Tibial nerve (tissue), 4 donors: ENCODE measurements at regions not wholly inside any gene's neighbourhood (a gene's known extent, or its start where the extent isn't known, plus 50 kb on each side); places are given as distances from the start of the nearest gene placed in this dataset.
"Not testable (repeated sequence)": the region's sequence is repeated elsewhere in the genome, so short reads cannot be mapped to it uniquely, and the experiment has no call there.

Experiments used
- DNase-seq, 2 donors: peaks; one replicate each; pipeline ENCODE4 v3.0.0-alpha.2; 2019; ENCODE audit warnings: low spot score in 2 of 2
- H3K27ac ChIP-seq, 4 donors: fragments of 200-600 bp; sonication (generic) in 3 of 4; one replicate each; pipeline ENCODE4 v1.5.1; 2017 to 2019; ENCODE audit warnings: mild to moderate bottlenecking in 1 of 4
- H3K27me3 ChIP-seq, 2 donors: fragments of 200-600 bp; sonication (generic) in 1 of 2; one replicate each; pipeline versions ENCODE4 v1.5.1 to v1.6.0; 2017 to 2019
- H3K36me3 ChIP-seq, 3 donors: fragments of 200-600 bp; sonication (generic); one replicate each; pipeline ENCODE4 v1.5.1; 2018 to 2019
- H3K4me1 ChIP-seq, 4 donors: fragments of 200-600 bp; sonication (generic) in 3 of 4; one replicate each; pipeline ENCODE4 v1.5.1; 2017 to 2019
- H3K4me3 ChIP-seq, 4 donors: fragments of 200-600 bp; sonication (generic) in 3 of 4; one replicate each; pipeline ENCODE4 v1.5.1; 2017 to 2019; ENCODE audit warnings: mild to moderate bottlenecking in 1 of 4, moderate library complexity in 1 of 4
- H3K9me3 ChIP-seq, 4 donors: fragments of 200-600 bp; sonication (generic) in 3 of 4; one replicate each; pipeline ENCODE4 v1.5.1; 2017 to 2019
- CTCF ChIP-seq, 5 experiments: fragments of 200-600 bp in 3 of 5; fragments of 450-650 bp in 2 of 5; sonication (generic) in 3 of 5; IDR thresholded peaks; one replicate each; pipeline ENCODE4 v1.5.1; 2016 to 2019; ENCODE audit warnings: antibody characterized with exemption in 5 of 5, mild to moderate bottlenecking in 3 of 5, moderate library complexity in 2 of 5
- EP300 ChIP-seq, 2 donors: sonication (generic); formaldehyde crosslinking; IDR thresholded peaks; one replicate each; pipeline ENCODE4 v1.6.1; 2017; ENCODE audit warnings: antibody characterized with exemption in 2 of 2, mild to moderate bottlenecking in 1 of 2
- POLR2A ChIP-seq, 2 donors: fragments of 450-650 bp; IDR thresholded peaks; one replicate each; pipeline ENCODE4 v1.6.1; 2017; ENCODE audit warnings: antibody characterized with exemption in 2 of 2, mild to moderate bottlenecking in 2 of 2, moderate library complexity in 2 of 2
- WGBS, 2 donors: methylation state at CpG; one replicate each; pipeline ENCODE4 v1.1.5; 2018; 5-methylcytosine and 5-hydroxymethylcytosine counted together

- DNase-seq, result no peak
- peaks cover 0 to 4% (median 0%) of the 10 kb centered on the region in 4 donors for H3K9me3 ChIP-seq
- WGBS, 2 donors, result 65 to 66% methylated on average over 3 of the region's 3 CpGs
- no peaks in the 10 kb centered on the region for H3K4me1 ChIP-seq
- no peak overlapping the region for H3K4me3 ChIP-seq
- H3K27me3 ChIP-seq, result no peaks in the 10 kb centered on the region
- H3K27ac ChIP-seq, result no peak overlapping the region
- no peak for TF ChIP-seq EP300 (IDR thresholded peaks at IDR 0.05)
- no peak for TF ChIP-seq POLR2A (IDR thresholded peaks at IDR 0.05)
- no peak for TF ChIP-seq CTCF (IDR thresholded peaks at IDR 0.05)
- no peaks in the 10 kb centered on the region for H3K36me3 ChIP-seq
Observed at GRCh38 chr5:45779874-45780671, 83.9 kb upstream of the HCN1 start.

- 21 to 24% methylated on average over 1 of the region's 1 CpG for WGBS, 2 donors
- Histone ChIP-seq H3K4me3 (no peak overlapping the region), H3K4me1 (no peaks in the 10 kb centered on the region), H3K36me3 (no peaks in the 10 kb centered on the region), H3K27ac (no peak overlapping the region), H3K9me3 (no peaks in the 10 kb centered on the region), H3K27me3 (no peaks in the 10 kb centered on the region)
- TF ChIP-seq POLR2A (IDR thresholded peaks at IDR 0.05) (no peak), CTCF (IDR thresholded peaks at IDR 0.05) (peak; percentile 27 to 54 (median 39))
- DNase-seq, result no peak
Observed at GRCh38 chr5:45774528-45774927, 78.3 kb upstream of the HCN1 start.

GRCh38 chr5:45772402-45772801 is 76.2 kb upstream of the HCN1 start:
- H3K36me3 ChIP-seq, result no peaks in the 10 kb centered on the region
- TF ChIP-seq EP300 (IDR thresholded peaks at IDR 0.05) (no peak), POLR2A (IDR thresholded peaks at IDR 0.05) (no peak), CTCF (IDR thresholded peaks at IDR 0.05) (no peak)
- no peak for DNase-seq
- H3K4me3 ChIP-seq, result no peak overlapping the region
- 92 to 93% methylated on average over 3 of the region's 3 CpGs for WGBS, 2 donors
- no peaks in the 10 kb centered on the region for H3K4me1 ChIP-seq
- H3K9me3 ChIP-seq, result no peaks in the 10 kb centered on the region
- H3K27ac ChIP-seq, result no peak overlapping the region
- no peaks in the 10 kb centered on the region for H3K27me3 ChIP-seq

GRCh38 chr5:45765561-45765960 is 69.4 kb upstream of the HCN1 start:
- no peaks in the 10 kb centered on the region for H3K4me1 ChIP-seq
- 68 to 83% methylated on average over 3 of the region's 3 CpGs for WGBS, 2 donors
- H3K27me3 ChIP-seq, result no peaks in the 10 kb centered on the region
- H3K27ac ChIP-seq, result peak overlapping the region in 1 of 4 donors; percentile 53
- H3K9me3 ChIP-seq, result peaks cover 0 to 11% (median 0%) of the 10 kb centered on the region in 4 donors
- no peak overlapping the region for H3K4me3 ChIP-seq
- TF ChIP-seq EP300 (IDR thresholded peaks at IDR 0.05), result no peak
- no peak for TF ChIP-seq POLR2A (IDR thresholded peaks at IDR 0.05)
- no peak for TF ChIP-seq CTCF (IDR thresholded peaks at IDR 0.05)
- DNase-seq, result no peak
- no peaks in the 10 kb centered on the region for H3K36me3 ChIP-seq

- H3K27ac ChIP-seq, result no peak overlapping the region
- no peak overlapping the region for H3K4me3 ChIP-seq
- no peaks in the 10 kb centered on the region for H3K27me3 ChIP-seq
- no peaks in the 10 kb centered on the region for H3K4me1 ChIP-seq
- 92 to 95% methylated on average over 2 to 3 of the region's 3 CpGs for WGBS, 2 donors
- TF ChIP-seq EP300 (IDR thresholded peaks at IDR 0.05) (no peak), POLR2A (IDR thresholded peaks at IDR 0.05) (no peak), CTCF (IDR thresholded peaks at IDR 0.05) (no peak)
- H3K36me3 ChIP-seq, result no peaks in the 10 kb centered on the region
- DNase-seq, result no peak
- peaks cover 0 to 14% (median 0%) of the 10 kb centered on the region in 4 donors for H3K9me3 ChIP-seq
Observed at GRCh38 chr5:45750574-45750973, 54.4 kb upstream of the HCN1 start.

GRCh38 chr5:45748511-45748910 is 52.3 kb upstream of the HCN1 start:
- H3K4me1 ChIP-seq, H3K36me3 ChIP-seq, H3K27me3 ChIP-seq, H3K27ac ChIP-seq, DNase-seq, H3K4me3 ChIP-seq: not testable (repeated sequence)
- peaks cover 0 to 14% (median 0%) of the 10 kb centered on the region in 4 donors for H3K9me3 ChIP-seq
- WGBS, 2 donors, result 67 to 72% methylated on average over 4 of the region's 4 CpGs
